ENCODE measurements at regions not wholly inside any gene's neighbourhood (a gene's known extent, or its start where the extent isn't known, plus 50 kb on each side); places are given as distances from the start of the nearest gene placed in this dataset.

DNA sequence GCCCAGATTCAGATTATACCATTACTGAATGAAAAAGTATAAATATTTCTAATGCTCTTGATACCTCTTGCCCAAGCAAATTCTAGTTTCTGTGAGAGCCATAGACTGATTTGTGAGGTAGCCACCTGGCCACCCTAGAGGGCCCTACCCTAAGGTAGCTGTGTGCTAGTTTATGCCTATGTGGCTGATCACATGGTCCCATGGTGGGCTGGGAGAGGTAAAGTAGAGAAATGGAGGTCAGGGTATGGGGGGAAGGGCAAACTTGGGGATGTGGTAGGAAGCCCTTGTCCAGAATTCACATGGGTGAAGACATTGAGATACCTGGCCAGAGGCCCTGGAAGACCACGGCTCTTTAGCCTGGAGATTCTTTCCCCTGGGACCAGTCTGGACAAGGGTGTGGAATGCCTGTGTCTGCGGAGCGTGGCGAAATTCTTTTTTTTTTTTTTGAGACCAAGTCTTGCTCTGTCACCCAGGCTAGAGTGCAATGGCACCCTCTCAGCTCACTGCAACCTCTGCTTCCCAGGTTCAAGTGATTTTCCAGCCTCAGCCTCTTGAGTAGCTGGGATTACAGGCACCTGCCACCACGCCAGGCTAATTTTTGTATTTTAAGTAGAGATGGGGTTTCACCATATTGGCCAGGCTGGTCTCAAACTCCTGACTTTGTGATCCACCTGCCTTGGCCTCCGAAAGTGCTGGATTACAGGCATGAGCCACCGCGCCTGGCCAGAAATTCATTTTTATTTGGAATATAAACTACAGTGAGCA lies 639.4 kb downstream of the ACTR3B start:
- TF ChIP-seq, protein P1, sequence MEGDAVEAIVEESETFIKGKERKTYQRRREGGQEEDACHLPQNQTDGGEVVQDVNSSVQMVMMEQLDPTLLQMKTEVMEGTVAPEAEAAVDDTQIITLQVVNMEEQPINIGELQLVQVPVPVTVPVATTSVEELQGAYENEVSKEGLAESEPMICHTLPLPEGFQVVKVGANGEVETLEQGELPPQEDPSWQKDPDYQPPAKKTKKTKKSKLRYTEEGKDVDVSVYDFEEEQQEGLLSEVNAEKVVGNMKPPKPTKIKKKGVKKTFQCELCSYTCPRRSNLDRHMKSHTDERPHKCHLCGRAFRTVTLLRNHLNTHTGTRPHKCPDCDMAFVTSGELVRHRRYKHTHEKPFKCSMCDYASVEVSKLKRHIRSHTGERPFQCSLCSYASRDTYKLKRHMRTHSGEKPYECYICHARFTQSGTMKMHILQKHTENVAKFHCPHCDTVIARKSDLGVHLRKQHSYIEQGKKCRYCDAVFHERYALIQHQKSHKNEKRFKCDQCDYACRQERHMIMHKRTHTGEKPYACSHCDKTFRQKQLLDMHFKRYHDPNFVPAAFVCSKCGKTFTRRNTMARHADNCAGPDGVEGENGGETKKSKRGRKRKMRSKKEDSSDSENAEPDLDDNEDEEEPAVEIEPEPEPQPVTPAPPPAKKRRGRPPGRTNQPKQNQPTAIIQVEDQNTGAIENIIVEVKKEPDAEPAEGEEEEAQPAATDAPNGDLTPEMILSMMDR (IDR thresholded peaks at IDR 0.05), result no peak
- no peak for TF ChIP-seq POLR2A (IDR thresholded peaks at IDR 0.05)

Data from Peyer's patch (tissue), 4 donors.